HG03354 (cell line): ENCODE measurements at regions not wholly inside any gene's neighbourhood (a gene's known extent, or its start where the extent isn't known, plus 50 kb on each side); places are given as distances from the start of the nearest gene placed in this dataset.

ENCODE experiments used
- ATAC-seq: cut with Tn5 transposase; IDR thresholded peaks from one replicate; pipeline ENCODE4 v1.9.1; 2021; ENCODE audit warnings: mild to moderate bottlenecking; ENCODE audit not compliant: unreplicated experiment, poor library complexity, severe bottlenecking

- no peak for ATAC-seq
Measured at GRCh38 chr6:113427617-113428016, 429.5 kb upstream of the MARCKS start.

- ATAC-seq, result no peak
Measured at GRCh38 chr6:113428702-113429101, 428.4 kb upstream of the MARCKS start.

- no peak for ATAC-seq
Measured at GRCh38 chr6:113432521-113433334, 424.4 kb upstream of the MARCKS start.

GRCh38 chr6:113433335-113433991 is 423.7 kb upstream of the MARCKS start:
- no peak for ATAC-seq

GRCh38 chr6:113434641-113435040 is 422.5 kb upstream of the MARCKS start:
- ATAC-seq, result no peak

- no peak for ATAC-seq
Measured at GRCh38 chr6:113437566-113437965, 419.6 kb upstream of the MARCKS start.

- no peak for ATAC-seq
Measured at GRCh38 chr6:113439866-113440265, 417.3 kb upstream of the MARCKS start.

- no peak for ATAC-seq
Measured at GRCh38 chr6:113442040-113442439, 415.1 kb upstream of the MARCKS start.

- ATAC-seq, result no peak
Measured at GRCh38 chr6:113445201-113445600, 411.9 kb upstream of the MARCKS start.

GRCh38 chr6:113447088-113447831 is 409.9 kb upstream of the MARCKS start:
- ATAC-seq, result no peak

GRCh38 chr6:113449051-113449450 is 408.1 kb upstream of the MARCKS start:
- no peak for ATAC-seq

- ATAC-seq, result no peak
Measured at GRCh38 chr6:113450061-113450465, 407.1 kb upstream of the MARCKS start.

- ATAC-seq, result no peak
Measured at GRCh38 chr6:113451049-113451448, 406.1 kb upstream of the MARCKS start.

- no peak for ATAC-seq
Measured at GRCh38 chr6:113457198-113457597, 399.9 kb upstream of the MARCKS start.

- no peak for ATAC-seq
Measured at GRCh38 chr6:113457751-113458150, 399.4 kb upstream of the MARCKS start.

GRCh38 chr6:113458368-113459010 is 398.7 kb upstream of the MARCKS start:
- ATAC-seq, result no peak

GRCh38 chr6:113461153-113461932 is 395.8 kb upstream of the MARCKS start:
- no peak for ATAC-seq

- no peak for ATAC-seq
Measured at GRCh38 chr6:113464536-113464935, 392.6 kb upstream of the MARCKS start.

- ATAC-seq, result no peak
Measured at GRCh38 chr6:113464960-113465359, 392.2 kb upstream of the MARCKS start.
